ENCODE measurements at regions not wholly inside any gene's neighbourhood (a gene's known extent, or its start where the extent isn't known, plus 50 kb on each side); places are given as distances from the start of the nearest gene placed in this dataset.

- TF ChIP-seq CTCF (IDR thresholded peaks at IDR 0.05 in 8 of 11, conservative IDR thresholded peaks at IDR 0.05 in 3 of 11) (no peak), POLR2A (IDR thresholded peaks at IDR 0.05) (no peak)
Measured at GRCh38 chr20:12911372-12911771, 97.4 kb upstream of the SPTLC3 start.
